Upper lobe of left lung (tissue), 4 donors: ENCODE measurements at regions not wholly inside any gene's neighbourhood (a gene's known extent, or its start where the extent isn't known, plus 50 kb on each side); places are given as distances from the start of the nearest gene placed in this dataset.

Experiments
- CTCF ChIP-seq, 6 experiments: fragments of 450-650 bp in 4 of 6; fragments of 200-600 bp in 2 of 6; sonication (generic) in 2 of 6; IDR thresholded peaks; one replicate each; pipeline ENCODE4 v1.5.1; 2016 to 2019; ENCODE audit warnings: antibody characterized with exemption in 6 of 6
- POLR2A ChIP-seq, 4 donors: fragments of 450-650 bp; IDR thresholded peaks; one replicate each; pipeline ENCODE4 v1.5.1; 2016 to 2017; ENCODE audit warnings: antibody characterized with exemption in 4 of 4, mild to moderate bottlenecking in 2 of 4
- POLR2AphosphoS5 ChIP-seq, 2 donors: sonication (generic); formaldehyde crosslinking; IDR thresholded peaks; one replicate each; pipeline ENCODE4 v1.5.1; 2017; ENCODE audit warnings: antibody characterized with exemption in 2 of 2

GRCh38 chr2:78063246-78064020 is 541.3 kb upstream of the LRRTM4 start:
- TF ChIP-seq CTCF (IDR thresholded peaks at IDR 0.05) = no peak
- no peak for TF ChIP-seq POLR2A (IDR thresholded peaks at IDR 0.05)
- TF ChIP-seq POLR2AphosphoS5 (IDR thresholded peaks at IDR 0.05) = no peak
